WTC11 (cell line): ENCODE measurements at regions not wholly inside any gene's neighbourhood (a gene's known extent, or its start where the extent isn't known, plus 50 kb on each side); places are given as distances from the start of the nearest gene placed in this dataset.

ENCODE experiments used
- ATAC-seq: fragments of 200-7000 bp; cut with Tn5 transposase; 2 replicates; pipeline ENCODE4 v1.10.0; 2021; ENCODE audit warnings: mild to moderate bottlenecking, moderate library complexity
- CTCF ChIA-PET: fragments of 300-600 bp; sonication (Branson Sonifier 250); formaldehyde crosslinking; loops from one replicate; lab custom pipeline; 2021; ENCODE audit warnings: antibody characterized with exemption; lab: Charles Lee
- POLR2A ChIA-PET: fragments of 350-600 bp; sonication (Branson Sonifier 250); formaldehyde crosslinking; loops from one replicate; lab custom pipeline; 2021; ENCODE audit warnings: antibody characterized with exemption; lab: Charles Lee
- DNase-seq: peaks from one replicate; pipeline ENCODE4 v3.0.0; 2021; ENCODE audit warnings: low spot score
- H3K27ac Mint-ChIP-seq: 2 replicates; pipeline ENCODE4 v1.8.0; 2021; ENCODE audit warnings: mixed read lengths
- H3K27me3 Mint-ChIP-seq: 2 replicates; pipeline ENCODE4 v1.8.0; 2021; ENCODE audit warnings: low read depth, mild to moderate bottlenecking, moderate library complexity, mixed read lengths
- H3K36me3 Mint-ChIP-seq: 2 replicates; pipeline ENCODE4 v1.8.0; 2021; ENCODE audit warnings: mixed read lengths
- H3K4me1 Mint-ChIP-seq: 2 replicates; pipeline ENCODE4 v1.8.0; 2022; ENCODE audit warnings: mixed read lengths
- H3K4me3 Mint-ChIP-seq: 2 replicates; pipeline ENCODE4 v1.8.0; 2021; ENCODE audit warnings: mild to moderate bottlenecking, moderate library complexity, mixed read lengths
- H3K9me3 Mint-ChIP-seq: 2 replicates; pipeline ENCODE4 v1.8.0; 2021; ENCODE audit warnings: mixed read lengths
- ATF6 ChIP-seq: sonication (generic); formaldehyde crosslinking; IDR thresholded peaks from 2 replicates; pipeline ENCODE4 v1.8.1; 2023; ENCODE audit warnings: mild to moderate bottlenecking, missing genetic modification reagents
- ESRRA ChIP-seq: sonication (generic); formaldehyde crosslinking; IDR thresholded peaks from 2 replicates; pipeline ENCODE4 v1.8.1; 2022; ENCODE audit warnings: mild to moderate bottlenecking, missing genetic modification reagents, borderline replicate concordance
- FOXK1 ChIP-seq: sonication (generic); formaldehyde crosslinking; IDR thresholded peaks from 2 replicates; pipeline ENCODE4 v1.8.0; 2022; ENCODE audit warnings: mild to moderate bottlenecking, moderate library complexity, missing genetic modification reagents
- FOXP4 ChIP-seq: sonication (generic); formaldehyde crosslinking; IDR thresholded peaks from 2 replicates; pipeline ENCODE4 v1.8.0; 2022; ENCODE audit warnings: mild to moderate bottlenecking, missing genetic modification reagents
- GRHL2 ChIP-seq: fragments of 250-450 bp; sonication (Bioruptor Pico); IDR thresholded peaks from 2 replicates; pipeline ENCODE4 v1.8.0; 2022; ENCODE audit warnings: mild to moderate bottlenecking, moderate library complexity; ENCODE audit not compliant: insufficient replicate concordance, severe bottlenecking
- MLX ChIP-seq: sonication (generic); formaldehyde crosslinking; IDR thresholded peaks from 2 replicates; pipeline ENCODE4 v1.8.1; 2023; ENCODE audit warnings: mild to moderate bottlenecking, missing genetic modification reagents, moderate library complexity
- NFATC4 ChIP-seq: fragments of 250-450 bp; sonication (Bioruptor Pico); IDR thresholded peaks from 2 replicates; pipeline ENCODE4 v1.9.0; 2021; ENCODE audit warnings: mild to moderate bottlenecking
- NR2C2 ChIP-seq: sonication (generic); formaldehyde crosslinking; IDR thresholded peaks from 2 replicates; pipeline ENCODE4 v1.8.0; 2022; ENCODE audit warnings: mild to moderate bottlenecking, missing genetic modification reagents
- PRRX2 ChIP-seq: fragments of 250-450 bp; sonication (Bioruptor Pico); IDR thresholded peaks from 2 replicates; pipeline ENCODE4 v1.8.0; 2021; ENCODE audit warnings: mild to moderate bottlenecking
- RELA ChIP-seq: sonication (generic); formaldehyde crosslinking; IDR thresholded peaks from 2 replicates; pipeline ENCODE4 v1.8.1; 2022; ENCODE audit warnings: missing genetic modification reagents, mild to moderate bottlenecking, borderline replicate concordance
- SOX15 ChIP-seq: fragments of 250-450 bp; sonication (Bioruptor Pico); IDR thresholded peaks from 2 replicates; pipeline ENCODE4 v1.9.0; 2021; ENCODE audit warnings: mild to moderate bottlenecking
- TEAD1 ChIP-seq: sonication (generic); formaldehyde crosslinking; IDR thresholded peaks from 2 replicates; pipeline ENCODE4 v1.8.0; 2022; ENCODE audit warnings: mild to moderate bottlenecking, missing genetic modification reagents
- ZNF121 ChIP-seq: sonication (generic); formaldehyde crosslinking; IDR thresholded peaks from 2 replicates; pipeline ENCODE4 v1.8.0; 2023; ENCODE audit warnings: missing genetic modification reagents
- TF ChIP-seq, protein P1 (sequence below): sonication (generic); formaldehyde crosslinking; IDR thresholded peaks from 2 replicates; pipeline ENCODE4 v1.8.1; 2023; ENCODE audit warnings: mild to moderate bottlenecking, missing genetic modification reagents, moderate library complexity
- TF ChIP-seq, protein P2 (sequence below): fragments of 250-450 bp; sonication (Bioruptor Pico); IDR thresholded peaks from 2 replicates; pipeline ENCODE4 v1.9.0; 2021; ENCODE audit warnings: mild to moderate bottlenecking
- TF ChIP-seq, protein P3 (sequence below): sonication (generic); formaldehyde crosslinking; IDR thresholded peaks from 2 replicates; pipeline ENCODE4 v1.8.1; 2023; ENCODE audit warnings: mild to moderate bottlenecking, missing genetic modification reagents, borderline replicate concordance
- TF ChIP-seq, protein P4 (sequence below): fragments of 250-450 bp; sonication (Bioruptor Pico); IDR thresholded peaks from 2 replicates; pipeline ENCODE4 v1.9.0; 2021; ENCODE audit warnings: mild to moderate bottlenecking
- TF ChIP-seq, protein P5 (sequence below): sonication (generic); formaldehyde crosslinking; IDR thresholded peaks from 2 replicates; pipeline ENCODE4 v1.8.1; 2022; ENCODE audit warnings: mild to moderate bottlenecking, missing genetic modification reagents, moderate library complexity, borderline replicate concordance

- TF ChIP-seq, protein P1, sequence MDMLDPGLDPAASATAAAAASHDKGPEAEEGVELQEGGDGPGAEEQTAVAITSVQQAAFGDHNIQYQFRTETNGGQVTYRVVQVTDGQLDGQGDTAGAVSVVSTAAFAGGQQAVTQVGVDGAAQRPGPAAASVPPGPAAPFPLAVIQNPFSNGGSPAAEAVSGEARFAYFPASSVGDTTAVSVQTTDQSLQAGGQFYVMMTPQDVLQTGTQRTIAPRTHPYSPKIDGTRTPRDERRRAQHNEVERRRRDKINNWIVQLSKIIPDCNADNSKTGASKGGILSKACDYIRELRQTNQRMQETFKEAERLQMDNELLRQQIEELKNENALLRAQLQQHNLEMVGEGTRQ, result no peak
- TF ChIP-seq, protein P2, sequence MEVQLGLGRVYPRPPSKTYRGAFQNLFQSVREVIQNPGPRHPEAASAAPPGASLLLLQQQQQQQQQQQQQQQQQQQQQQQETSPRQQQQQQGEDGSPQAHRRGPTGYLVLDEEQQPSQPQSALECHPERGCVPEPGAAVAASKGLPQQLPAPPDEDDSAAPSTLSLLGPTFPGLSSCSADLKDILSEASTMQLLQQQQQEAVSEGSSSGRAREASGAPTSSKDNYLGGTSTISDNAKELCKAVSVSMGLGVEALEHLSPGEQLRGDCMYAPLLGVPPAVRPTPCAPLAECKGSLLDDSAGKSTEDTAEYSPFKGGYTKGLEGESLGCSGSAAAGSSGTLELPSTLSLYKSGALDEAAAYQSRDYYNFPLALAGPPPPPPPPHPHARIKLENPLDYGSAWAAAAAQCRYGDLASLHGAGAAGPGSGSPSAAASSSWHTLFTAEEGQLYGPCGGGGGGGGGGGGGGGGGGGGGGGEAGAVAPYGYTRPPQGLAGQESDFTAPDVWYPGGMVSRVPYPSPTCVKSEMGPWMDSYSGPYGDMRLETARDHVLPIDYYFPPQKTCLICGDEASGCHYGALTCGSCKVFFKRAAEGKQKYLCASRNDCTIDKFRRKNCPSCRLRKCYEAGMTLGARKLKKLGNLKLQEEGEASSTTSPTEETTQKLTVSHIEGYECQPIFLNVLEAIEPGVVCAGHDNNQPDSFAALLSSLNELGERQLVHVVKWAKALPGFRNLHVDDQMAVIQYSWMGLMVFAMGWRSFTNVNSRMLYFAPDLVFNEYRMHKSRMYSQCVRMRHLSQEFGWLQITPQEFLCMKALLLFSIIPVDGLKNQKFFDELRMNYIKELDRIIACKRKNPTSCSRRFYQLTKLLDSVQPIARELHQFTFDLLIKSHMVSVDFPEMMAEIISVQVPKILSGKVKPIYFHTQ, result no peak
- TF ChIP-seq, protein P3, sequence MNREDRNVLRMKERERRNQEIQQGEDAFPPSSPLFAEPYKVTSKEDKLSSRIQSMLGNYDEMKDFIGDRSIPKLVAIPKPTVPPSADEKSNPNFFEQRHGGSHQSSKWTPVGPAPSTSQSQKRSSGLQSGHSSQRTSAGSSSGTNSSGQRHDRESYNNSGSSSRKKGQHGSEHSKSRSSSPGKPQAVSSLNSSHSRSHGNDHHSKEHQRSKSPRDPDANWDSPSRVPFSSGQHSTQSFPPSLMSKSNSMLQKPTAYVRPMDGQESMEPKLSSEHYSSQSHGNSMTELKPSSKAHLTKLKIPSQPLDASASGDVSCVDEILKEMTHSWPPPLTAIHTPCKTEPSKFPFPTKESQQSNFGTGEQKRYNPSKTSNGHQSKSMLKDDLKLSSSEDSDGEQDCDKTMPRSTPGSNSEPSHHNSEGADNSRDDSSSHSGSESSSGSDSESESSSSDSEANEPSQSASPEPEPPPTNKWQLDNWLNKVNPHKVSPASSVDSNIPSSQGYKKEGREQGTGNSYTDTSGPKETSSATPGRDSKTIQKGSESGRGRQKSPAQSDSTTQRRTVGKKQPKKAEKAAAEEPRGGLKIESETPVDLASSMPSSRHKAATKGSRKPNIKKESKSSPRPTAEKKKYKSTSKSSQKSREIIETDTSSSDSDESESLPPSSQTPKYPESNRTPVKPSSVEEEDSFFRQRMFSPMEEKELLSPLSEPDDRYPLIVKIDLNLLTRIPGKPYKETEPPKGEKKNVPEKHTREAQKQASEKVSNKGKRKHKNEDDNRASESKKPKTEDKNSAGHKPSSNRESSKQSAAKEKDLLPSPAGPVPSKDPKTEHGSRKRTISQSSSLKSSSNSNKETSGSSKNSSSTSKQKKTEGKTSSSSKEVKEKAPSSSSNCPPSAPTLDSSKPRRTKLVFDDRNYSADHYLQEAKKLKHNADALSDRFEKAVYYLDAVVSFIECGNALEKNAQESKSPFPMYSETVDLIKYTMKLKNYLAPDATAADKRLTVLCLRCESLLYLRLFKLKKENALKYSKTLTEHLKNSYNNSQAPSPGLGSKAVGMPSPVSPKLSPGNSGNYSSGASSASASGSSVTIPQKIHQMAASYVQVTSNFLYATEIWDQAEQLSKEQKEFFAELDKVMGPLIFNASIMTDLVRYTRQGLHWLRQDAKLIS, result no peak
- TF ChIP-seq NFATC4 (CRISPR knock-in tag), result no peak
- TF ChIP-seq FOXP4 (CRISPR knock-in tag), result no peak
- TF ChIP-seq, protein P4, sequence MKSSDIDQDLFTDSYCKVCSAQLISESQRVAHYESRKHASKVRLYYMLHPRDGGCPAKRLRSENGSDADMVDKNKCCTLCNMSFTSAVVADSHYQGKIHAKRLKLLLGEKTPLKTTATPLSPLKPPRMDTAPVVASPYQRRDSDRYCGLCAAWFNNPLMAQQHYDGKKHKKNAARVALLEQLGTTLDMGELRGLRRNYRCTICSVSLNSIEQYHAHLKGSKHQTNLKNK (CRISPR knock-in tag), result no peak
- TF ChIP-seq, protein P5, sequence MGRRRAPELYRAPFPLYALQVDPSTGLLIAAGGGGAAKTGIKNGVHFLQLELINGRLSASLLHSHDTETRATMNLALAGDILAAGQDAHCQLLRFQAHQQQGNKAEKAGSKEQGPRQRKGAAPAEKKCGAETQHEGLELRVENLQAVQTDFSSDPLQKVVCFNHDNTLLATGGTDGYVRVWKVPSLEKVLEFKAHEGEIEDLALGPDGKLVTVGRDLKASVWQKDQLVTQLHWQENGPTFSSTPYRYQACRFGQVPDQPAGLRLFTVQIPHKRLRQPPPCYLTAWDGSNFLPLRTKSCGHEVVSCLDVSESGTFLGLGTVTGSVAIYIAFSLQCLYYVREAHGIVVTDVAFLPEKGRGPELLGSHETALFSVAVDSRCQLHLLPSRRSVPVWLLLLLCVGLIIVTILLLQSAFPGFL (CRISPR knock-in tag), result no peak
- TF ChIP-seq ESRRA, result no peak
- TF ChIP-seq, all 79 proteins: peak for 0
Measured at GRCh38 chr7:94173436-94173835, 169.3 kb upstream of the BET1 start (continued).

- no peak overlapping the region for H3K4me3 Mint-ChIP-seq
- no peak for ATAC-seq
- H3K27me3 Mint-ChIP-seq, result no peaks in the 10 kb centered on the region
- no peaks in the 10 kb centered on the region for H3K36me3 Mint-ChIP-seq
- POLR2A ChIA-PET, result no interaction called here
- CTCF ChIA-PET, result no interaction called here
- H3K4me1 Mint-ChIP-seq, result no peaks in the 10 kb centered on the region
- no peaks in the 10 kb centered on the region for H3K9me3 Mint-ChIP-seq
- no peak for DNase-seq
- H3K27ac Mint-ChIP-seq, result no peak overlapping the region
- TF ChIP-seq GRHL2 (no peak), ATF6 (CRISPR knock-in tag) (no peak), PRRX2 (CRISPR knock-in tag) (no peak), NR2C2 (CRISPR knock-in tag) (no peak), ZNF121 (CRISPR knock-in tag) (no peak), MLX (CRISPR knock-in tag) (no peak), SOX15 (CRISPR knock-in tag) (no peak), FOXK1 (CRISPR knock-in tag) (no peak), TEAD1 (CRISPR knock-in tag) (no peak), RELA (CRISPR knock-in tag) (no peak)
- TF ChIP-seq, protein P1, result no peak
- TF ChIP-seq, protein P2, result no peak
Measured at GRCh38 chr7:94174375-94174774, 170.2 kb upstream of the BET1 start.
